Mammary epithelial cell (primary cell): ENCODE measurements at regions not wholly inside any gene's neighbourhood (a gene's known extent, or its start where the extent isn't known, plus 50 kb on each side); places are given as distances from the start of the nearest gene placed in this dataset.
"Not testable (repeated sequence)": the region's sequence is repeated elsewhere in the genome, so short reads cannot be mapped to it uniquely, and the experiment has no call there.

Experiments
- CTCF ChIP-seq, 2 donors: IDR thresholded peaks in 1 of 2; conservative IDR thresholded peaks in 1 of 2; 2 replicates each; pipeline ENCODE4 v1.5.1; 2011 to 2012; ENCODE audit warnings: inconsistent platforms in 2 of 2, low read length in 2 of 2, mild to moderate bottlenecking in 2 of 2, control low read depth in 1 of 2, low read depth in 1 of 2; ENCODE audit not compliant: insufficient read depth in 1 of 2; ENCODE audit errors: extremely low read depth in 1 of 2
- EZH2 ChIP-seq: IDR thresholded peaks from 2 replicates; pipeline ENCODE4 v1.6.1; 2012; ENCODE audit warnings: low read length, inconsistent platforms, borderline replicate concordance

GRCh38 chr5:20765074-20765473 lies 777.1 kb upstream of the CDH18 start:
- not testable (repeated sequence) for TF ChIP-seq CTCF (conservative IDR thresholded peaks at IDR 0.05 in 1 of 2, IDR thresholded peaks at IDR 0.05 in 1 of 2; ENCODE audit: extremely low read depth in 1 of 2, insufficient read depth in 1 of 2, low read depth in 1 of 2, low read length in 2 of 2); EZH2
